ENCODE measurements at regions not wholly inside any gene's neighbourhood (a gene's known extent, or its start where the extent isn't known, plus 50 kb on each side); places are given as distances from the start of the nearest gene placed in this dataset.

- BruUV-seq (replicated peaks) = no TSS peak
- no peak overlapping the region for H3K4me2 ChIP-seq (ENCODE audit: insufficient read depth, low read length)
- no peaks in the 10 kb centered on the region for H3K4me1 ChIP-seq (replicated peaks in 1 of 2; ENCODE audit: control insufficient read depth in 2 of 2, insufficient read depth in 2 of 2, low read length in 2 of 2)
- in situ Hi-C loops (cut with MboI) (no loop called here), intact Hi-C loops (cut with micrococcal nuclease) (loop anchor here (5.0 kb wide), 1 partner anchor 71 kb away; the partner anchor contains the start of gene RPS6KA4)
- H3K9me1 ChIP-seq (ENCODE audit: control insufficient read depth, insufficient read depth, low read length) = no peaks in the 10 kb centered on the region
- no peak overlapping the region for H3K27ac ChIP-seq (ENCODE audit: extremely low read depth, low read depth, low read length)
- ChIA-PET CTCF (ENCODE audit: low intra/inter-chr PET ratio) (interaction anchor here (0.6 kb wide), 1 partner anchor 24 kb away, joined by 7 read pairs; no protein-coding TSS in a partner anchor), POLR2A (interaction anchor here (0.6 to 2.4 kb wide), 4 partner anchors 9 to 86 kb away, joined by 3 to 10 read pairs (median 6); no protein-coding TSS in a partner anchor)
- H4K20me1 ChIP-seq (replicated peaks; ENCODE audit: control insufficient read depth, insufficient read depth, low read length) = no peaks in the 10 kb centered on the region
- WGBS (ENCODE audit: insufficient coverage, low coverage, missing lambda C conversion rate) = 6% methylated on average over 10 of the region's 12 CpGs
- no peak overlapping the region for H2AFZ ChIP-seq (ENCODE audit: low read depth, low read length)
- no peaks in the 10 kb centered on the region for H3K9me3 ChIP-seq (replicated peaks; ENCODE audit: control insufficient read depth, insufficient read depth, low read depth, low read length)
- no peak overlapping the region for H3K4me3 ChIP-seq
- H3K27me3 ChIP-seq (ENCODE audit: control insufficient read depth in 2 of 2, insufficient read depth in 2 of 2, low read length in 2 of 2) = peaks cover 51 to 65% of the 10 kb centered on the region in 2 experiments
- DNase-seq (ENCODE audit: extremely low read depth in 1 of 4, low spot score in 3 of 4) (no peak), ATAC-seq (no peak), FAIRE-seq (no peak)
- H3K36me3 ChIP-seq (ENCODE audit: control insufficient read depth, insufficient read depth, low read length) = no peaks in the 10 kb centered on the region
- H3K79me2 ChIP-seq (ENCODE audit: control insufficient read depth, insufficient read depth, low read length) = no peaks in the 10 kb centered on the region
- TF ChIP-seq ARNT (IDR thresholded peaks at IDR 0.05) (no peak), ETV5 (CRISPR knock-in tag; IDR thresholded peaks at IDR 0.05; ENCODE audit: low read depth) (no peak), KDM2B (CRISPR knock-in tag; IDR thresholded peaks at IDR 0.05) (no peak)
- no peak overlapping the region for H3K9ac ChIP-seq (ENCODE audit: insufficient read depth in 1 of 2, low read depth in 2 of 2, low read length in 2 of 2)
Observed at GRCh38 chr11:64428693-64429092, 69.7 kb downstream of the RPS6KA4 start.

- intact Hi-C loops (cut with micrococcal nuclease) = loop anchor here (5.0 kb wide), 1 partner anchor 73 kb away; the partner anchor contains the start of gene RPS6KA4
Observed at GRCh38 chr11:64429970-64430369, 71.0 kb downstream of the RPS6KA4 start.

More at GRCh38 chr11:64429970-64430369, 71.0 kb downstream of the RPS6KA4 start:
- Histone ChIP-seq H3K9ac (ENCODE audit: insufficient read depth in 1 of 2, low read depth in 2 of 2, low read length in 2 of 2) (no peak overlapping the region), H4K20me1 (replicated peaks; ENCODE audit: control insufficient read depth, insufficient read depth, low read length) (no peaks in the 10 kb centered on the region), H3K4me1 (replicated peaks in 1 of 2; ENCODE audit: control insufficient read depth in 2 of 2, insufficient read depth in 2 of 2, low read length in 2 of 2) (no peaks in the 10 kb centered on the region), H3K27me3 (ENCODE audit: control insufficient read depth in 2 of 2, insufficient read depth in 2 of 2, low read length in 2 of 2) (peaks cover 52 to 65% of the 10 kb centered on the region in 2 experiments), H3K9me3 (replicated peaks; ENCODE audit: control insufficient read depth, insufficient read depth, low read depth, low read length) (no peaks in the 10 kb centered on the region), H3K36me3 (ENCODE audit: control insufficient read depth, insufficient read depth, low read length) (no peaks in the 10 kb centered on the region), H3K9me1 (ENCODE audit: control insufficient read depth, insufficient read depth, low read length) (no peaks in the 10 kb centered on the region), H2AFZ (ENCODE audit: low read depth, low read length) (no peak overlapping the region), H3K27ac (ENCODE audit: extremely low read depth, low read depth, low read length) (no peak overlapping the region), H3K4me2 (ENCODE audit: insufficient read depth, low read length) (no peak overlapping the region), H3K79me2 (ENCODE audit: control insufficient read depth, insufficient read depth, low read length) (no peaks in the 10 kb centered on the region), H3K4me3 (no peak overlapping the region)
- POLR2A ChIA-PET = interaction anchor here (1.3 to 2.4 kb wide), 2 partner anchors 10 to 12 kb away, joined by 8 to 10 read pairs; no protein-coding TSS in a partner anchor
- no TSS peak for BruUV-seq (replicated peaks)
- TF ChIP-seq SIRT6 (IDR thresholded peaks at IDR 0.05; ENCODE audit: low read depth, low read length) (no peak), NCOA4 (IDR thresholded peaks at IDR 0.05; ENCODE audit: partially characterized antibody) (no peak), ZNF639 (CRISPR knock-in tag; conservative IDR thresholded peaks at IDR 0.05 in 1 of 2, IDR thresholded peaks at IDR 0.05 in 1 of 2) (no peak)
- no peak for FAIRE-seq
- DNase-seq (ENCODE audit: extremely low read depth in 1 of 4, low spot score in 3 of 4) = no peak
- in situ Hi-C loops (cut with MboI) = no loop called here
- 20% methylated on average over 12 of the region's 12 CpGs for WGBS (ENCODE audit: insufficient coverage, low coverage, missing lambda C conversion rate)
- CTCF ChIA-PET (ENCODE audit: low intra/inter-chr PET ratio) = no interaction called here
- ATAC-seq = no peak

Measured in K562 (cell line).